ENCODE measurements at regions not wholly inside any gene's neighbourhood (a gene's known extent, or its start where the extent isn't known, plus 50 kb on each side); places are given as distances from the start of the nearest gene placed in this dataset.

- no peak for TF ChIP-seq TAF1 (IDR thresholded peaks at IDR 0.05; ENCODE audit: borderline replicate concordance, insufficient read depth, low read length)
- no peak for TF ChIP-seq SIN3A (IDR thresholded peaks at IDR 0.05; ENCODE audit: borderline replicate concordance, insufficient read depth, low read length)
- TF ChIP-seq FOXP2 (optimal IDR thresholded peaks at IDR 0.05; ENCODE audit: borderline replicate concordance, extremely low read depth, extremely low read length, insufficient read depth) = no peak
- TF ChIP-seq POLR2AphosphoS5 (IDR thresholded peaks at IDR 0.05; ENCODE audit: low read depth, low read length) = no peak
- no peak for TF ChIP-seq REST (IDR thresholded peaks at IDR 0.05; ENCODE audit: insufficient read depth in 1 of 2, low read depth in 2 of 2, low read length in 2 of 2)
Observed at GRCh38 chr5:135095052-135095715, 61.2 kb upstream of the PITX1 start.

- TF ChIP-seq TAF1 (IDR thresholded peaks at IDR 0.05; ENCODE audit: borderline replicate concordance, insufficient read depth, low read length) = no peak
- no peak for TF ChIP-seq REST (IDR thresholded peaks at IDR 0.05; ENCODE audit: insufficient read depth in 1 of 2, low read depth in 2 of 2, low read length in 2 of 2)
- no peak for TF ChIP-seq FOXP2 (optimal IDR thresholded peaks at IDR 0.05; ENCODE audit: borderline replicate concordance, extremely low read depth, extremely low read length, insufficient read depth)
- TF ChIP-seq POLR2AphosphoS5 (IDR thresholded peaks at IDR 0.05; ENCODE audit: low read depth, low read length) = no peak
- TF ChIP-seq SIN3A (IDR thresholded peaks at IDR 0.05; ENCODE audit: borderline replicate concordance, insufficient read depth, low read length) = no peak
Observed at GRCh38 chr5:135094339-135095051, 60.5 kb upstream of the PITX1 start.

GRCh38 chr5:135092476-135092875 is 58.4 kb upstream of the PITX1 start:
- TF ChIP-seq REST (IDR thresholded peaks at IDR 0.05; ENCODE audit: insufficient read depth in 1 of 2, low read depth in 2 of 2, low read length in 2 of 2) (no peak), TAF1 (IDR thresholded peaks at IDR 0.05; ENCODE audit: borderline replicate concordance, insufficient read depth, low read length) (no peak), POLR2AphosphoS5 (IDR thresholded peaks at IDR 0.05; ENCODE audit: low read depth, low read length) (no peak), FOXP2 (optimal IDR thresholded peaks at IDR 0.05; ENCODE audit: borderline replicate concordance, extremely low read depth, extremely low read length, insufficient read depth) (no peak), SIN3A (IDR thresholded peaks at IDR 0.05; ENCODE audit: borderline replicate concordance, insufficient read depth, low read length) (no peak)

GRCh38 chr5:135091286-135091685 is 57.3 kb upstream of the PITX1 start:
- no peak for TF ChIP-seq SIN3A (IDR thresholded peaks at IDR 0.05; ENCODE audit: borderline replicate concordance, insufficient read depth, low read length)
- no peak for TF ChIP-seq POLR2AphosphoS5 (IDR thresholded peaks at IDR 0.05; ENCODE audit: low read depth, low read length)
- TF ChIP-seq TAF1 (IDR thresholded peaks at IDR 0.05; ENCODE audit: borderline replicate concordance, insufficient read depth, low read length) = no peak
- TF ChIP-seq REST (IDR thresholded peaks at IDR 0.05; ENCODE audit: insufficient read depth in 1 of 2, low read depth in 2 of 2, low read length in 2 of 2) = no peak
